ENCODE measurements at regions not wholly inside any gene's neighbourhood (a gene's known extent, or its start where the extent isn't known, plus 50 kb on each side); places are given as distances from the start of the nearest gene placed in this dataset.

DNA sequence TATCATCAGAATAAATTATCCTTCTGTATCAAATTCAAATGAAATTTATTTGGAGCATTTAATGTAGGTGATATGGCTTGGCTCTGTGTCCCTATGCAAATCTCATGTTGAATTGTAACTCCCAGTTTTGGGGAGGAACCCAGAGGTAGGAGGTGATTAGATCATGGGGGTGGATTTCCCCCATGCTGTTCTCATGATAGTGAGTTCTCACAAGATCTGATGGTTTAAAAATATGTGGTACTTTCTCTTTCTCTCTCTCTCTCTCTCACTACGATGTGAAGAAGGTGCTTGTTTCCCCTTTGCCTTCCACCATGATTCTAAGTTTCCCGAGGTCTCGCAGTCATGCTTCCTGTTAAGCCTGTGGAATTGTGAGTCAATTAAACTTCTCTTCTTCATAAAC, 678.4 kb upstream of the RGMB start:
- TF ChIP-seq EZH2 (IDR thresholded peaks at IDR 0.05; ENCODE audit: insufficient read depth, poor library complexity, severe bottlenecking) (no peak), EZH2phosphoT487 (IDR thresholded peaks at IDR 0.05; ENCODE audit: insufficient read depth, low read depth) (no peak)

All from GM23248 (cell line).